ENCODE measurements at regions not wholly inside any gene's neighbourhood (a gene's known extent, or its start where the extent isn't known, plus 50 kb on each side); places are given as distances from the start of the nearest gene placed in this dataset.

DNA sequence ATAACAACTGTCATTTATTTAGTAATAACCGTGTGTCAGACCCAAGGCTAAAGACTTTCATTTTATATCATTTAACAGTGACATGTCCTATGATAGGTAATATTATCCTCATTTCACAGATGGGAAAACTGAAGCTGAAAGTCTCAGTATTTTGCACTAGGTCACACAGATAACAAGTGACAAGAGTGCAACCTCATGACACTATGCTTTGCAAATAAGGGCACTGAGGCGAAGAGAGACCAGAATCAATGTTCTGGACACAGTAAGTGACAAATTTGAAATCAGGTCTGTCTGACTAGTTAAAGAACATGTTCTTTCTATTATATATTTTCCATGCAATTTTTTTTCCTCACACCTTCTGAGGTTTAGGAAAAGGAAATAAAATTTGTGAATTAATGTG is 585.7 kb downstream of the LRRC70 start:
- TF ChIP-seq SMAD4 (CRISPR knock-in tag; IDR thresholded peaks at IDR 0.05) (no peak), ELF4 (CRISPR knock-in tag; IDR thresholded peaks at IDR 0.05; ENCODE audit: low read depth) (no peak), ZNF317 (CRISPR knock-in tag; IDR thresholded peaks at IDR 0.05; ENCODE audit: borderline replicate concordance, low read depth) (no peak), CREB1 (CRISPR knock-in tag; IDR thresholded peaks at IDR 0.05) (no peak), RELA (CRISPR knock-in tag; IDR thresholded peaks at IDR 0.05; ENCODE audit: borderline replicate concordance) (no peak), ZNF671 (CRISPR knock-in tag; IDR thresholded peaks at IDR 0.05) (no peak), ZNF232 (CRISPR knock-in tag; IDR thresholded peaks at IDR 0.05) (no peak), MYBL2 (CRISPR knock-in tag; IDR thresholded peaks at IDR 0.05) (no peak), TEAD1 (CRISPR knock-in tag; IDR thresholded peaks at IDR 0.05) (no peak), PRRX2 (CRISPR knock-in tag; IDR thresholded peaks at IDR 0.05) (no peak), GTF2I (CRISPR knock-in tag; conservative IDR thresholded peaks at IDR 0.05) (no peak), HMGXB4 (CRISPR knock-in tag; IDR thresholded peaks at IDR 0.05) (no peak)
- TF ChIP-seq, protein P1, sequence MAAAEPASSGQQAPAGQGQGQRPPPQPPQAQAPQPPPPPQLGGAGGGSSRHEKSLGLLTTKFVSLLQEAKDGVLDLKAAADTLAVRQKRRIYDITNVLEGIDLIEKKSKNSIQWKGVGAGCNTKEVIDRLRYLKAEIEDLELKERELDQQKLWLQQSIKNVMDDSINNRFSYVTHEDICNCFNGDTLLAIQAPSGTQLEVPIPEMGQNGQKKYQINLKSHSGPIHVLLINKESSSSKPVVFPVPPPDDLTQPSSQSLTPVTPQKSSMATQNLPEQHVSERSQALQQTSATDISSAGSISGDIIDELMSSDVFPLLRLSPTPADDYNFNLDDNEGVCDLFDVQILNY (CRISPR knock-in tag; IDR thresholded peaks at IDR 0.05), result no peak
- TF ChIP-seq, protein P2, sequence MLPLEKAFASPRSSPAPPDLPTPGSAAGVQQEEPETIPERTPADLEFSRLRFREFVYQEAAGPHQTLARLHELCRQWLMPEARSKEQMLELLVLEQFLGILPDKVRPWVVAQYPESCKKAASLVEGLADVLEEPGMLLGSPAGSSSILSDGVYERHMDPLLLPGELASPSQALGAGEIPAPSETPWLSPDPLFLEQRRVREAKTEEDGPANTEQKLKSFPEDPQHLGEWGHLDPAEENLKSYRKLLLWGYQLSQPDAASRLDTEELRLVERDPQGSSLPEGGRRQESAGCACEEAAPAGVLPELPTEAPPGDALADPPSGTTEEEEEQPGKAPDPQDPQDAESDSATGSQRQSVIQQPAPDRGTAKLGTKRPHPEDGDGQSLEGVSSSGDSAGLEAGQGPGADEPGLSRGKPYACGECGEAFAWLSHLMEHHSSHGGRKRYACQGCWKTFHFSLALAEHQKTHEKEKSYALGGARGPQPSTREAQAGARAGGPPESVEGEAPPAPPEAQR (CRISPR knock-in tag; IDR thresholded peaks at IDR 0.05), result no peak
- TF ChIP-seq, protein P3, sequence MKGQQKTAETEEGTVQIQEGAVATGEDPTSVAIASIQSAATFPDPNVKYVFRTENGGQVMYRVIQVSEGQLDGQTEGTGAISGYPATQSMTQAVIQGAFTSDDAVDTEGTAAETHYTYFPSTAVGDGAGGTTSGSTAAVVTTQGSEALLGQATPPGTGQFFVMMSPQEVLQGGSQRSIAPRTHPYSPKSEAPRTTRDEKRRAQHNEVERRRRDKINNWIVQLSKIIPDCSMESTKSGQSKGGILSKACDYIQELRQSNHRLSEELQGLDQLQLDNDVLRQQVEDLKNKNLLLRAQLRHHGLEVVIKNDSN (CRISPR knock-in tag; IDR thresholded peaks at IDR 0.05), result no peak
- TF ChIP-seq, protein P4, sequence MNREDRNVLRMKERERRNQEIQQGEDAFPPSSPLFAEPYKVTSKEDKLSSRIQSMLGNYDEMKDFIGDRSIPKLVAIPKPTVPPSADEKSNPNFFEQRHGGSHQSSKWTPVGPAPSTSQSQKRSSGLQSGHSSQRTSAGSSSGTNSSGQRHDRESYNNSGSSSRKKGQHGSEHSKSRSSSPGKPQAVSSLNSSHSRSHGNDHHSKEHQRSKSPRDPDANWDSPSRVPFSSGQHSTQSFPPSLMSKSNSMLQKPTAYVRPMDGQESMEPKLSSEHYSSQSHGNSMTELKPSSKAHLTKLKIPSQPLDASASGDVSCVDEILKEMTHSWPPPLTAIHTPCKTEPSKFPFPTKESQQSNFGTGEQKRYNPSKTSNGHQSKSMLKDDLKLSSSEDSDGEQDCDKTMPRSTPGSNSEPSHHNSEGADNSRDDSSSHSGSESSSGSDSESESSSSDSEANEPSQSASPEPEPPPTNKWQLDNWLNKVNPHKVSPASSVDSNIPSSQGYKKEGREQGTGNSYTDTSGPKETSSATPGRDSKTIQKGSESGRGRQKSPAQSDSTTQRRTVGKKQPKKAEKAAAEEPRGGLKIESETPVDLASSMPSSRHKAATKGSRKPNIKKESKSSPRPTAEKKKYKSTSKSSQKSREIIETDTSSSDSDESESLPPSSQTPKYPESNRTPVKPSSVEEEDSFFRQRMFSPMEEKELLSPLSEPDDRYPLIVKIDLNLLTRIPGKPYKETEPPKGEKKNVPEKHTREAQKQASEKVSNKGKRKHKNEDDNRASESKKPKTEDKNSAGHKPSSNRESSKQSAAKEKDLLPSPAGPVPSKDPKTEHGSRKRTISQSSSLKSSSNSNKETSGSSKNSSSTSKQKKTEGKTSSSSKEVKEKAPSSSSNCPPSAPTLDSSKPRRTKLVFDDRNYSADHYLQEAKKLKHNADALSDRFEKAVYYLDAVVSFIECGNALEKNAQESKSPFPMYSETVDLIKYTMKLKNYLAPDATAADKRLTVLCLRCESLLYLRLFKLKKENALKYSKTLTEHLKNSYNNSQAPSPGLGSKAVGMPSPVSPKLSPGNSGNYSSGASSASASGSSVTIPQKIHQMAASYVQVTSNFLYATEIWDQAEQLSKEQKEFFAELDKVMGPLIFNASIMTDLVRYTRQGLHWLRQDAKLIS (CRISPR knock-in tag; IDR thresholded peaks at IDR 0.05; ENCODE audit: borderline replicate concordance), result no peak
- TF ChIP-seq, protein P5, sequence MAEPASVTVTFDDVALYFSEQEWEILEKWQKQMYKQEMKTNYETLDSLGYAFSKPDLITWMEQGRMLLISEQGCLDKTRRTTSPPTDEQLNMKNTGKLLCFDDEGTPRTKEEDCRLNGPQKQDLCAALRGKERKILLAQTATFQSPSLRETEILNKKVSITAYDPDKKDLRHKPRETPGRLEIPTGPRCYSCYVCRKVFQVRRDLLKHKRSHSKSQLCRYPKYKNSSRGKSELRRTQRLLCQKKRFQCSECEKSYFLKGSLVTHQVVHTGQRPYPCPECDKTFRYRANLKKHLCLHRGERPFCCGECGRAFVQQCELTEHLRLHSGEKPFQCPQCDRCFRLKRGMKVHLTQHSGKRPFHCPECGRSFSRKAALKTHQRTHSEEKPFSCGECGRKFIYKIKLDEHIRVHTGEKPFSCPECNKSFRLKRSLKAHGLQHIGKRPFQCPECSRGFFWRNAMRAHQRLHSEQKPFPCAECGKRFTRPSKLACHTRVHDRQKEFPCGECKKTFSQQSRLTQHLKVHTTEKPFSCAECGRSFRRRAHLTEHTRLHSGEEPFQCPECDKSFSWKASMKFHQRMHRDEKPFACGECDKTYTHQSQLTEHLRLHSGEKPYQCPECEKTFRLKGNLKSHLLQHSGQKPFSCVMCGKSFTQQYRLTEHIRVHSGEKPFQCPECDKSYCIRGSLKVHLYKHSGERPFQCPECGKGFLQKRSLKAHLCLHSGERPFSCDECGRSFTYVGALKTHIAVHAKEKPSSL (CRISPR knock-in tag; conservative IDR thresholded peaks at IDR 0.05), result no peak
- TF ChIP-seq, protein P6, sequence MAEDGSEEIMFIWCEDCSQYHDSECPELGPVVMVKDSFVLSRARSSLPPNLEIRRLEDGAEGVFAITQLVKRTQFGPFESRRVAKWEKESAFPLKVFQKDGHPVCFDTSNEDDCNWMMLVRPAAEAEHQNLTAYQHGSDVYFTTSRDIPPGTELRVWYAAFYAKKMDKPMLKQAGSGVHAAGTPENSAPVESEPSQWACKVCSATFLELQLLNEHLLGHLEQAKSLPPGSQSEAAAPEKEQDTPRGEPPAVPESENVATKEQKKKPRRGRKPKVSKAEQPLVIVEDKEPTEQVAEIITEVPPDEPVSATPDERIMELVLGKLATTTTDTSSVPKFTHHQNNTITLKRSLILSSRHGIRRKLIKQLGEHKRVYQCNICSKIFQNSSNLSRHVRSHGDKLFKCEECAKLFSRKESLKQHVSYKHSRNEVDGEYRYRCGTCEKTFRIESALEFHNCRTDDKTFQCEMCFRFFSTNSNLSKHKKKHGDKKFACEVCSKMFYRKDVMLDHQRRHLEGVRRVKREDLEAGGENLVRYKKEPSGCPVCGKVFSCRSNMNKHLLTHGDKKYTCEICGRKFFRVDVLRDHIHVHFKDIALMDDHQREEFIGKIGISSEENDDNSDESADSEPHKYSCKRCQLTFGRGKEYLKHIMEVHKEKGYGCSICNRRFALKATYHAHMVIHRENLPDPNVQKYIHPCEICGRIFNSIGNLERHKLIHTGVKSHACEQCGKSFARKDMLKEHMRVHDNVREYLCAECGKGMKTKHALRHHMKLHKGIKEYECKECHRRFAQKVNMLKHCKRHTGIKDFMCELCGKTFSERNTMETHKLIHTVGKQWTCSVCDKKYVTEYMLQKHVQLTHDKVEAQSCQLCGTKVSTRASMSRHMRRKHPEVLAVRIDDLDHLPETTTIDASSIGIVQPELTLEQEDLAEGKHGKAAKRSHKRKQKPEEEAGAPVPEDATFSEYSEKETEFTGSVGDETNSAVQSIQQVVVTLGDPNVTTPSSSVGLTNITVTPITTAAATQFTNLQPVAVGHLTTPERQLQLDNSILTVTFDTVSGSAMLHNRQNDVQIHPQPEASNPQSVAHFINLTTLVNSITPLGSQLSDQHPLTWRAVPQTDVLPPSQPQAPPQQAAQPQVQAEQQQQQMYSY (CRISPR knock-in tag; IDR thresholded peaks at IDR 0.05), result no peak
- TF ChIP-seq, protein P7, sequence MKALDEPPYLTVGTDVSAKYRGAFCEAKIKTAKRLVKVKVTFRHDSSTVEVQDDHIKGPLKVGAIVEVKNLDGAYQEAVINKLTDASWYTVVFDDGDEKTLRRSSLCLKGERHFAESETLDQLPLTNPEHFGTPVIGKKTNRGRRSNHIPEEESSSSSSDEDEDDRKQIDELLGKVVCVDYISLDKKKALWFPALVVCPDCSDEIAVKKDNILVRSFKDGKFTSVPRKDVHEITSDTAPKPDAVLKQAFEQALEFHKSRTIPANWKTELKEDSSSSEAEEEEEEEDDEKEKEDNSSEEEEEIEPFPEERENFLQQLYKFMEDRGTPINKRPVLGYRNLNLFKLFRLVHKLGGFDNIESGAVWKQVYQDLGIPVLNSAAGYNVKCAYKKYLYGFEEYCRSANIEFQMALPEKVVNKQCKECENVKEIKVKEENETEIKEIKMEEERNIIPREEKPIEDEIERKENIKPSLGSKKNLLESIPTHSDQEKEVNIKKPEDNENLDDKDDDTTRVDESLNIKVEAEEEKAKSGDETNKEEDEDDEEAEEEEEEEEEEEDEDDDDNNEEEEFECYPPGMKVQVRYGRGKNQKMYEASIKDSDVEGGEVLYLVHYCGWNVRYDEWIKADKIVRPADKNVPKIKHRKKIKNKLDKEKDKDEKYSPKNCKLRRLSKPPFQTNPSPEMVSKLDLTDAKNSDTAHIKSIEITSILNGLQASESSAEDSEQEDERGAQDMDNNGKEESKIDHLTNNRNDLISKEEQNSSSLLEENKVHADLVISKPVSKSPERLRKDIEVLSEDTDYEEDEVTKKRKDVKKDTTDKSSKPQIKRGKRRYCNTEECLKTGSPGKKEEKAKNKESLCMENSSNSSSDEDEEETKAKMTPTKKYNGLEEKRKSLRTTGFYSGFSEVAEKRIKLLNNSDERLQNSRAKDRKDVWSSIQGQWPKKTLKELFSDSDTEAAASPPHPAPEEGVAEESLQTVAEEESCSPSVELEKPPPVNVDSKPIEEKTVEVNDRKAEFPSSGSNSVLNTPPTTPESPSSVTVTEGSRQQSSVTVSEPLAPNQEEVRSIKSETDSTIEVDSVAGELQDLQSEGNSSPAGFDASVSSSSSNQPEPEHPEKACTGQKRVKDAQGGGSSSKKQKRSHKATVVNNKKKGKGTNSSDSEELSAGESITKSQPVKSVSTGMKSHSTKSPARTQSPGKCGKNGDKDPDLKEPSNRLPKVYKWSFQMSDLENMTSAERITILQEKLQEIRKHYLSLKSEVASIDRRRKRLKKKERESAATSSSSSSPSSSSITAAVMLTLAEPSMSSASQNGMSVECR (CRISPR knock-in tag; IDR thresholded peaks at IDR 0.05; ENCODE audit: borderline replicate concordance), result no peak
- POLR2A ChIA-PET, result no interaction called here
- DNase-seq (ENCODE audit: low spot score) (no peak), ATAC-seq (no peak)
- peaks cover 8% of the 10 kb centered on the region for H3K9me3 Mint-ChIP-seq
- H3K36me3 Mint-ChIP-seq, result no peaks in the 10 kb centered on the region
- CTCF ChIA-PET, result no interaction called here
- no peak overlapping the region for H3K27ac Mint-ChIP-seq
- H3K4me1 Mint-ChIP-seq, result peaks cover 8% of the 10 kb centered on the region
- no peaks in the 10 kb centered on the region for H3K27me3 Mint-ChIP-seq (ENCODE audit: low read depth)
- H3K4me3 Mint-ChIP-seq, result no peak overlapping the region
